ENCODE measurements at regions not wholly inside any gene's neighbourhood (a gene's known extent, or its start where the extent isn't known, plus 50 kb on each side); places are given as distances from the start of the nearest gene placed in this dataset.

- H3K56ac ChIP-seq (replicated peaks; ENCODE audit: insufficient read length, low read depth, low read length): no peak overlapping the region
- no peak overlapping the region for H4K8ac ChIP-seq (ENCODE audit: extremely low read depth, insufficient read depth, low read length)
- no peak overlapping the region for H2BK5ac ChIP-seq (ENCODE audit: low read depth, low read length)
- no peak for FAIRE-seq
- POLR2A ChIA-PET (ENCODE audit: partially characterized antibody): interaction anchor here (0.6 kb wide), 2 partner anchors 39 to 138 kb away, joined by 4 to 5 read pairs; no protein-coding TSS in a partner anchor
- peaks cover 0 to 3% (median 1%) of the 10 kb centered on the region in 4 experiments; a peak in 3 of 7 replicates for H3K4me1 ChIP-seq (replicated peaks in 1 of 4; ENCODE audit: control insufficient read depth in 3 of 4, insufficient read depth in 4 of 4, low read length in 3 of 4)
- H3K9me3 ChIP-seq (ENCODE audit: insufficient read depth in 2 of 2, low read depth in 1 of 2, low read length in 1 of 2): no peaks in the 10 kb centered on the region
- H3K18ac ChIP-seq (ENCODE audit: extremely low read depth, low read length): no peak overlapping the region
- H3K4me2 ChIP-seq (ENCODE audit: insufficient read depth in 1 of 2, low read depth in 2 of 2, low read length in 2 of 2): no peak overlapping the region
- no peak overlapping the region for H2AFZ ChIP-seq (ENCODE audit: low read length)
- no peak overlapping the region for H2BK120ac ChIP-seq (replicated peaks; ENCODE audit: low read depth, low read length)
- CTCF ChIA-PET (ENCODE audit: partially characterized antibody): interaction anchor here (1.1 to 6.5 kb wide), 5 partner anchors 18 to 71 kb away, joined by 3 to 41 read pairs (median 6); no protein-coding TSS in a partner anchor
- H3K14ac ChIP-seq (ENCODE audit: insufficient read length): no peak overlapping the region
- H4K91ac ChIP-seq (replicated peaks; ENCODE audit: insufficient read length, low read length): no peak overlapping the region
- no peak overlapping the region for H3K9ac ChIP-seq (replicated peaks in 1 of 4; ENCODE audit: extremely low read depth in 1 of 4, low read depth in 3 of 4, low read length in 3 of 4)
- no peak overlapping the region for H2AK5ac ChIP-seq (ENCODE audit: low read depth, low read length)
- H3K23me2 ChIP-seq (ENCODE audit: low read depth, low read length): no peaks in the 10 kb centered on the region
- no peaks in the 10 kb centered on the region for H3K27me3 ChIP-seq (replicated peaks in 1 of 4; ENCODE audit: control insufficient read depth in 3 of 4, extremely low read depth in 1 of 4, insufficient read depth in 3 of 4, low read length in 3 of 4)
- no peaks in the 10 kb centered on the region for H3K79me1 ChIP-seq (ENCODE audit: low read depth, low read length)
- no peaks in the 10 kb centered on the region for H3K36me3 ChIP-seq (ENCODE audit: control insufficient read depth in 2 of 4, insufficient read depth in 4 of 4, low read length in 3 of 4)
- no peaks in the 10 kb centered on the region for H4K20me1 ChIP-seq (replicated peaks in 1 of 2; ENCODE audit: control insufficient read depth in 1 of 2, insufficient read depth in 2 of 2, low read length in 2 of 2)
- no peak overlapping the region for H2BK15ac ChIP-seq (ENCODE audit: low read length)
- no peak overlapping the region for H2BK12ac ChIP-seq (ENCODE audit: low read depth, low read length)
- no peak overlapping the region for H2BK20ac ChIP-seq (ENCODE audit: low read length)
- H3K27ac ChIP-seq (ENCODE audit: low read depth, low read length): no peak overlapping the region
- TF ChIP-seq JUND (IDR thresholded peaks at IDR 0.05; ENCODE audit: low read length) (no peak), CTCF (IDR thresholded peaks at IDR 0.05; ENCODE audit: control extremely low read depth in 1 of 3, insufficient read depth in 1 of 3, low read depth in 1 of 3, low read length in 3 of 3) (no peak)
- no peak overlapping the region for H3K4ac ChIP-seq (replicated peaks; ENCODE audit: insufficient read length, low read depth, low read length)
- no peak overlapping the region for H4K5ac ChIP-seq (ENCODE audit: insufficient read length, low read depth, low read length)
- no peak overlapping the region for H3K4me3 ChIP-seq (ENCODE audit: extremely low read depth in 1 of 4, insufficient read depth in 2 of 4, low read depth in 3 of 4, low read length in 4 of 4)
- no peaks in the 10 kb centered on the region for H3K79me2 ChIP-seq (ENCODE audit: control insufficient read depth in 1 of 2, insufficient read depth in 2 of 2, low read length in 2 of 2)
- DNase-seq (ENCODE audit: low read depth in 1 of 2, low spot score in 2 of 2): no peak
- H3K23ac ChIP-seq (ENCODE audit: insufficient read length): no peak overlapping the region
These were observed 50.2 kb upstream of the GALNT10 start for GRCh38 chr5:154140381-154140780.
